RWPE2 (cell line): ENCODE measurements at regions not wholly inside any gene's neighbourhood (a gene's known extent, or its start where the extent isn't known, plus 50 kb on each side); places are given as distances from the start of the nearest gene placed in this dataset.

ENCODE experiments used
- ATAC-seq: fragments of 200-7000 bp; cut with Tn5 transposase; 3 replicates; pipeline ENCODE4 v1.9.1; 2021; ENCODE audit warnings: low read depth
- DNase-seq: peaks from one replicate; pipeline ENCODE4 v3.0.0-alpha.2; 2020; ENCODE audit warnings: low spot score
- H3K27ac ChIP-seq: fragments of 450-650 bp; 2 replicates; pipeline ENCODE4 v1.5.1; 2017; ENCODE audit warnings: mild to moderate bottlenecking; ENCODE audit not compliant: poor library complexity, severe bottlenecking
- H3K27me3 ChIP-seq: fragments of 250-450 bp; sonication (Bioruptor Pico); 2 replicates; pipeline ENCODE4 v1.5.1; 2021; ENCODE audit warnings: mild to moderate bottlenecking, moderate library complexity; ENCODE audit not compliant: insufficient read depth, poor library complexity, severe bottlenecking
- H3K36me3 ChIP-seq: fragments of 250-450 bp; sonication (Bioruptor Pico); 2 replicates; pipeline ENCODE4 v1.5.1; 2020; ENCODE audit warnings: low read depth, mild to moderate bottlenecking, moderate library complexity
- H3K4me1 ChIP-seq: fragments of 250-450 bp; sonication (Bioruptor Pico); 2 replicates; pipeline ENCODE4 v1.5.1; 2021; ENCODE audit warnings: mild to moderate bottlenecking, moderate library complexity; ENCODE audit not compliant: insufficient read depth, poor library complexity, severe bottlenecking
- H3K4me3 ChIP-seq: fragments of 250-450 bp; sonication (Bioruptor Pico); 2 replicates; pipeline ENCODE4 v1.5.1; 2021; ENCODE audit warnings: mild to moderate bottlenecking, moderate library complexity; ENCODE audit not compliant: severe bottlenecking
- H3K9me3 ChIP-seq: fragments of 250-450 bp; sonication (Bioruptor Pico); 2 replicates; pipeline ENCODE4 v1.5.1; 2021; ENCODE audit warnings: mild to moderate bottlenecking, moderate library complexity; ENCODE audit not compliant: severe bottlenecking
- TF ChIP-seq, protein P1 (sequence below): fragments of 450-650 bp; IDR thresholded peaks from one replicate; pipeline ENCODE4 v1.5.1; 2017; ENCODE audit warnings: mild to moderate bottlenecking, moderate library complexity; ENCODE audit not compliant: poor library complexity, severe bottlenecking

DNA sequence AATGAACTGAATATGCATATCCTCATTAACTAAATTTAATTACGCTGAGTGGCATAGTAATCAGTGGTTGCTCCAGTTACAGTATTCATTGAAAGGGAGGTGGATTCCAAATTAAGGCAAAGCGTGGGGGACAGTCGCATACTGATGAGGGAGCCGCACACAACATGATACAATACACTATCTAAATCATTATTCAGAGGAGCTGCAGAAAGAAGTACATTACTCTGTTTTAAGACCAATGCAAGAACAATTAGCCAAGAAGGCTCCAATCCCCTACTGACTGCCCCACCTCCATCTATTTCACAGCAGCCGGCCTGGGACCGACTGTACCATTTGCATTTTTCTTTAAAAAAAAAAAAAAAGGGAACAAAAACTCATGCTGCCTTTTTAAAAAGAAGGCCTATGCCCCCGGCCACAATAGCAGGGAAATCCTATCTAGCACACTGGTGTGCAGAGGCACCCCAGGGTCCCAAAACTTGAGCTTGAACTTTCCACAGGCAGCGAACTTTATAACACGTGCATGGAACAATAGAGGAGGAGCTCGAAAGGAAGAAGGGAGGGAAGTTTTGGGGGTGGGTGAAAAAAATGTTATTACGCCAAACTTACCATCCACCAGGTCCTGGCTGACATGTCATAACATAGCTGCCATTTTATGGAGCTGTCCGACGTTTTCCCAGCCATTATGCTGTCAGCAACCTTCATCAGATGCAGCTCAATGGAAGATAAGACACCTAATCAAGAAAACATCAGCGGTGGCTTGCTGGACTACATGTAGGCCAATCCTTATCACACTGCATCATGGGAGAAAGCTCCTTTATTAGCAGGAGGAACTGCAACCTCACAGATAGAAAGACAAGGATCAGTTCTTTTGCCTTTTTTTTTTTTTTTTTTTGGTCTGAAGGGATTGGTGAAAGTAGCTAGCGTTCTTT, 161.6 kb downstream of the ZDHHC21 start:
- Histone ChIP-seq H3K4me1 (no peaks in the 10 kb centered on the region), H3K4me3 (no peak overlapping the region), H3K9me3 (no peaks in the 10 kb centered on the region), H3K27me3 (peaks cover 24% of the 10 kb centered on the region), H3K27ac (no peak overlapping the region), H3K36me3 (no peaks in the 10 kb centered on the region)
- DNase-seq (no peak), ATAC-seq (no peak)
- TF ChIP-seq, protein P1, sequence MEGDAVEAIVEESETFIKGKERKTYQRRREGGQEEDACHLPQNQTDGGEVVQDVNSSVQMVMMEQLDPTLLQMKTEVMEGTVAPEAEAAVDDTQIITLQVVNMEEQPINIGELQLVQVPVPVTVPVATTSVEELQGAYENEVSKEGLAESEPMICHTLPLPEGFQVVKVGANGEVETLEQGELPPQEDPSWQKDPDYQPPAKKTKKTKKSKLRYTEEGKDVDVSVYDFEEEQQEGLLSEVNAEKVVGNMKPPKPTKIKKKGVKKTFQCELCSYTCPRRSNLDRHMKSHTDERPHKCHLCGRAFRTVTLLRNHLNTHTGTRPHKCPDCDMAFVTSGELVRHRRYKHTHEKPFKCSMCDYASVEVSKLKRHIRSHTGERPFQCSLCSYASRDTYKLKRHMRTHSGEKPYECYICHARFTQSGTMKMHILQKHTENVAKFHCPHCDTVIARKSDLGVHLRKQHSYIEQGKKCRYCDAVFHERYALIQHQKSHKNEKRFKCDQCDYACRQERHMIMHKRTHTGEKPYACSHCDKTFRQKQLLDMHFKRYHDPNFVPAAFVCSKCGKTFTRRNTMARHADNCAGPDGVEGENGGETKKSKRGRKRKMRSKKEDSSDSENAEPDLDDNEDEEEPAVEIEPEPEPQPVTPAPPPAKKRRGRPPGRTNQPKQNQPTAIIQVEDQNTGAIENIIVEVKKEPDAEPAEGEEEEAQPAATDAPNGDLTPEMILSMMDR: no peak

DNA sequence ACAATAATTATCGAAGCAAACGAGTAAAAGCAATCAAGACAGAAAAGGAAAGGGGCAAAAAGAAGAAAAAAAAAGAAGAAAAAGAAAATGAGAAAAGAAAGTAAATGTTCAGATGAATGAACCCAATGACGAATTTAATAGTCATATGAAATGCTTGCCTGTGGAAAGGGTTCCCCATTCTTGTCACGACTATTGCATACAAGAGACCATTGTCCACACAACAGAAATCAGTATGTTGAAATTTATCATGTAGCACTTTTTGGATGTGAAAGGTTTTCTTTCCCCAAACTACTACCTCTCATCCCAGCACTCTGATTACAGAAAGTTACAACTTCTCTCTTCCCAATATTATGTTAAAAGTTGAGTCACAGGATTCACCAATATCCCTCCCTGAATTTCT, 162.4 kb downstream of the ZDHHC21 start:
- H3K36me3 ChIP-seq: no peaks in the 10 kb centered on the region
- no peak overlapping the region for H3K4me3 ChIP-seq
- DNase-seq: no peak
- no peak for ATAC-seq
- TF ChIP-seq, protein P1: no peak
- no peaks in the 10 kb centered on the region for H3K9me3 ChIP-seq
- no peaks in the 10 kb centered on the region for H3K4me1 ChIP-seq
- H3K27ac ChIP-seq: no peak overlapping the region
- peaks cover 30% of the 10 kb centered on the region for H3K27me3 ChIP-seq

DNA sequence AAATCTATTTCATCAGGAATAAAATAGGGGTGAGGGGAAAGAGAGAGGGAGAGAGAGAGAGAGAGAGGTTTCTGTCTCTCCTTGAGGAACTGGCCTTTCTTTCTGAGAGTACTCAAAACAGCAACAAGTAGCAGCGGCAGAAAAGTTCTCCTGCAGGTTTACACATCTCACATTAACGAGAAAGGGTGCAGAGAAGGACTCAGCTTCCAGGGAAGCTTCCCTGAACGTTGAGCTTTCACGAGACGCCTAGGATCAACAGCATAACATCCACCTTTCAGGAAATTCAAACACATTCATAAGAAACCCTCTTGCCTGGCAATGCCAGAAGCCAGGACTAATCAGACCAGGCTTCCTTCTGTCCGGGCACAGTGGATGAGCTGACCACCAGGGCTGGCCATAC, 162.9 kb downstream of the ZDHHC21 start:
- no peaks in the 10 kb centered on the region for H3K4me1 ChIP-seq
- no peak for DNase-seq
- H3K9me3 ChIP-seq: no peaks in the 10 kb centered on the region
- no peak for ATAC-seq
- no peak overlapping the region for H3K27ac ChIP-seq
- no peak overlapping the region for H3K4me3 ChIP-seq
- peaks cover 32% of the 10 kb centered on the region for H3K27me3 ChIP-seq
- TF ChIP-seq, protein P1: no peak
- no peaks in the 10 kb centered on the region for H3K36me3 ChIP-seq

DNA sequence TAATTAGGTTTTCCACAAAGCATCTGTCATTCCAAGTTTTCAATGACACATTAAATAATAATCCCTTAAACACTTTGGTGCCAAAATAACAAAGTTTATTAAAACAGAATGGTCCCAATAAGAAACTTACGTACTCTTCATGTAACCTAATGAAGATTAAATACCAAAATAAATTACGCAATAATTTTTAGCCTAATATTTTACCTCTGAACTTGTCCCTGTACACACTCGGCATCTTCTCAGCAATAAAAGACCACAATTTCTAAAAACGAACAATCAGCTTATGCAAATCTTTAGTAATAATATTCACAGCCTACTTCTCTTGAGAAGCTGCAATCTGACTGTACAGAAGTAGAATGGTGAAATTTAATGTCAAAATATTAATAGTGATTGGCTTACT, 163.6 kb downstream of the ZDHHC21 start:
- TF ChIP-seq, protein P1: no peak
- no peak overlapping the region for H3K4me3 ChIP-seq
- H3K27ac ChIP-seq: no peak overlapping the region
- H3K27me3 ChIP-seq: peaks cover 32% of the 10 kb centered on the region
- no peaks in the 10 kb centered on the region for H3K9me3 ChIP-seq
- no peak for DNase-seq
- no peak for ATAC-seq
- H3K36me3 ChIP-seq: no peaks in the 10 kb centered on the region
- H3K4me1 ChIP-seq: no peaks in the 10 kb centered on the region

DNA sequence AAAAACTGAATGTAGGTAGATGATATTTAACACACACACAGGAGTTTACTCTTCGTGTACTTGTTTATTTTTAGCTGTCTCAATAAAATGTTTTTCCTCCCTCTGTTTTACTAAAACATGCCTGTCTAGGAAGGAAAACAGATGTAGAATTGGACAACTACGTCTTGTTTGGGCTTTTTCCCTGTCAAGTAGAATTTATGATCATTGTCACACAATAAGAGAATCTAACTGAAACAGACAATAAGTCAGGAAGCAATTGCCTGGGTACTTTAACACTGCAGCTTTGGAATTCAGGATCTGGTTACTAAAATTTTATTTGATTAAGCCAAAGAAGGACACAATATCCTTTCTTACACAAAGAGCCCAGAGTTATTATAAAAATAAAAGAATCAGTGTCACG, 164.2 kb downstream of the ZDHHC21 start:
- no peaks in the 10 kb centered on the region for H3K4me1 ChIP-seq
- TF ChIP-seq, protein P1: no peak
- no peak overlapping the region for H3K27ac ChIP-seq
- H3K9me3 ChIP-seq: no peaks in the 10 kb centered on the region
- no peak for ATAC-seq
- no peak overlapping the region for H3K4me3 ChIP-seq
- peaks cover 32% of the 10 kb centered on the region for H3K27me3 ChIP-seq
- H3K36me3 ChIP-seq: no peaks in the 10 kb centered on the region
- DNase-seq: no peak
